Neural cell (in vitro differentiated cells): ENCODE measurements at regions not wholly inside any gene's neighbourhood (a gene's known extent, or its start where the extent isn't known, plus 50 kb on each side); places are given as distances from the start of the nearest gene placed in this dataset.
"Not testable (repeated sequence)": the region's sequence is repeated elsewhere in the genome, so short reads cannot be mapped to it uniquely, and the experiment has no call there.

ENCODE experiments used
- H2AFZ ChIP-seq: fragments of 200-600, 300-800 bp; sonication (generic), shearing (Covaris generic); 2 replicates; pipeline ENCODE4 v1.6.0; 2014; ENCODE audit warnings: low read depth, mild to moderate bottlenecking, antibody characterized with exemption, low read length, moderate library complexity
- H3F3A ChIP-seq: fragments of 200-600 bp; shearing (Covaris generic); 2 replicates; pipeline ENCODE4 v1.6.1; 2016; ENCODE audit warnings: mild to moderate bottlenecking, moderate library complexity, mixed read lengths, antibody characterized with exemption, low read length; ENCODE audit not compliant: insufficient read depth, poor library complexity, severe bottlenecking
- H3K27ac ChIP-seq: fragments of 200-600, 300-800 bp; sonication (generic), shearing (Covaris generic); 2 replicates; pipeline ENCODE4 v1.5.1; 2014; ENCODE audit warnings: mild to moderate bottlenecking, low read length, moderate library complexity
- H3K27me3 ChIP-seq: fragments of 300-800, 200-600 bp; sonication (generic), shearing (Covaris generic); 2 replicates; pipeline ENCODE4 v1.6.0; 2014; ENCODE audit warnings: mild to moderate bottlenecking, low read depth, low read length, moderate library complexity; ENCODE audit not compliant: insufficient read depth
- H3K36me3 ChIP-seq: fragments of 300-800, 200-600 bp; sonication (generic), shearing (Covaris generic); 2 replicates; pipeline ENCODE4 v1.5.1; 2014; ENCODE audit warnings: mild to moderate bottlenecking, antibody characterized with exemption, low read length, moderate library complexity; ENCODE audit not compliant: insufficient read depth
- H3K4me2 ChIP-seq: fragments of 300-800, 200-600 bp; sonication (generic), shearing (Covaris generic); 2 replicates; pipeline ENCODE4 v1.6.0; 2014; ENCODE audit warnings: mild to moderate bottlenecking, low read length
- H3K4me3 ChIP-seq: fragments of 300-800, 200-600 bp; sonication (generic), shearing (Covaris generic); 2 replicates; pipeline ENCODE4 v1.5.1; 2014; ENCODE audit warnings: mild to moderate bottlenecking, low read length, moderate library complexity
- H3K79me2 ChIP-seq: fragments of 200-600 bp; shearing (Covaris generic); replicated peaks from 2 replicates; pipeline ENCODE4 v1.6.0; 2014; ENCODE audit warnings: mild to moderate bottlenecking, low read length, moderate library complexity; ENCODE audit not compliant: insufficient read depth
- H3K9ac ChIP-seq: fragments of 300-800, 200-600 bp; sonication (generic), shearing (Covaris generic); 2 replicates; pipeline ENCODE4 v1.6.1; 2016; ENCODE audit warnings: mild to moderate bottlenecking, low read length, mixed read lengths
- H3K9me2 ChIP-seq: fragments of 200-600 bp; shearing (Covaris generic); 2 replicates; pipeline ENCODE4 v1.6.1; 2016; ENCODE audit warnings: mild to moderate bottlenecking, low read length, mixed read lengths; ENCODE audit not compliant: insufficient read depth
- H3K9me3 ChIP-seq: fragments of 200-600, 300-800 bp; sonication (generic), shearing (Covaris generic); 2 replicates; pipeline ENCODE4 v1.6.1; 2016; ENCODE audit warnings: mild to moderate bottlenecking, mixed run types, low read length, moderate library complexity, mixed read lengths
- H4K20me1 ChIP-seq: fragments of 200-600 bp; shearing (Covaris generic); 2 replicates; pipeline ENCODE4 v1.6.1; 2016; ENCODE audit warnings: mild to moderate bottlenecking, mixed run types; ENCODE audit not compliant: insufficient read depth
- CTCF ChIP-seq: fragments of 450-650 bp; IDR thresholded peaks from 2 replicates; pipeline ENCODE4 v1.5.1; 2014; ENCODE audit warnings: antibody characterized with exemption, mild to moderate bottlenecking, moderate library complexity; ENCODE audit not compliant: poor library complexity, severe bottlenecking
- EP300 ChIP-seq: fragments of 450-650 bp; conservative IDR thresholded peaks from 2 replicates; pipeline ENCODE4 v1.6.1; 2014; ENCODE audit warnings: antibody characterized with exemption, mild to moderate bottlenecking, moderate library complexity; ENCODE audit not compliant: poor library complexity, severe bottlenecking
- EZH2 ChIP-seq: fragments of 200-600, 300-800 bp; shearing (Covaris generic), sonication (generic); IDR thresholded peaks from 2 replicates; pipeline ENCODE4 v1.6.1; 2014; ENCODE audit warnings: antibody characterized with exemption, low read length, borderline replicate concordance, mild to moderate bottlenecking; ENCODE audit not compliant: insufficient read depth, poor library complexity, severe bottlenecking
- MXI1 ChIP-seq: fragments of 450-650 bp; conservative IDR thresholded peaks from 2 replicates; pipeline ENCODE4 v1.6.1; 2014; ENCODE audit warnings: antibody characterized with exemption, mild to moderate bottlenecking; ENCODE audit not compliant: poor library complexity, severe bottlenecking
- POLR2AphosphoS5 ChIP-seq: IDR thresholded peaks from 2 replicates; pipeline ENCODE4 v1.6.1; 2012
- RAD21 ChIP-seq: fragments of 450-650 bp; conservative IDR thresholded peaks from 2 replicates; pipeline ENCODE4 v1.6.1; 2014; ENCODE audit warnings: antibody characterized with exemption, mild to moderate bottlenecking, moderate library complexity
- SMC3 ChIP-seq: fragments of 450-650 bp; conservative IDR thresholded peaks from 2 replicates; pipeline ENCODE4 v1.6.1; 2014; ENCODE audit warnings: antibody characterized with exemption, mild to moderate bottlenecking, moderate library complexity; ENCODE audit not compliant: poor library complexity
- TAF1 ChIP-seq: IDR thresholded peaks from 2 replicates; pipeline ENCODE4 v1.6.1; 2012; ENCODE audit warnings: low read depth
- TF ChIP-seq, protein P1 (sequence below): IDR thresholded peaks from 2 replicates; pipeline ENCODE4 v1.6.1; 2012; ENCODE audit warnings: borderline replicate concordance

DNA sequence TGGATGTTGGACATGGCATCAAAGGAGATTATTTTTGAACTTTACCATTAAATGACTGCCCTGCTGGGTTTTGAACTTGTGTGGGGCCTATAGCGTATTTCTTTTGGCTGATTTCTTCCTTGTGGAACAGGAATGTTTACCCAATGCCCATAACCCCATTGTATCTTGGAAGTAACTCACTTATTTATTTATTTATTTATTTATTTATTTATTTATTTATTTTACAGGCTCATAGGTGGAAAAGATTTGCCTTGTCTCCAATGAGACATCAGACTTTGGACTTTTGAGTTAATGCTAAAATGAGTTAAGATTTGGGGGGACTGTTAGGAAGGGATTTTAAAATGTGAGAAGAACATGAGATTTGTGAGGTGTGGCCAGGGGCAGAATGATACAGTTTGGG is 273.1 kb downstream of the SLITRK2 start:
- Histone ChIP-seq H3K27me3 (no peaks in the 10 kb centered on the region), H2AFZ (no peak overlapping the region), H3K27ac (no peak overlapping the region), H3K9me3 (no peaks in the 10 kb centered on the region), H4K20me1 (no peaks in the 10 kb centered on the region), H3K36me3 (no peaks in the 10 kb centered on the region), H3K9ac (no peak overlapping the region), H3K4me3 (no peak overlapping the region), H3K4me2 (no peak overlapping the region), H3K79me2 (no peaks in the 10 kb centered on the region), H3F3A (no peaks in the 10 kb centered on the region), H3K9me2 (no peaks in the 10 kb centered on the region)
- TF ChIP-seq CTCF, result no peak
- no peak for TF ChIP-seq MXI1
- no peak for TF ChIP-seq SMC3
- TF ChIP-seq, protein P1, sequence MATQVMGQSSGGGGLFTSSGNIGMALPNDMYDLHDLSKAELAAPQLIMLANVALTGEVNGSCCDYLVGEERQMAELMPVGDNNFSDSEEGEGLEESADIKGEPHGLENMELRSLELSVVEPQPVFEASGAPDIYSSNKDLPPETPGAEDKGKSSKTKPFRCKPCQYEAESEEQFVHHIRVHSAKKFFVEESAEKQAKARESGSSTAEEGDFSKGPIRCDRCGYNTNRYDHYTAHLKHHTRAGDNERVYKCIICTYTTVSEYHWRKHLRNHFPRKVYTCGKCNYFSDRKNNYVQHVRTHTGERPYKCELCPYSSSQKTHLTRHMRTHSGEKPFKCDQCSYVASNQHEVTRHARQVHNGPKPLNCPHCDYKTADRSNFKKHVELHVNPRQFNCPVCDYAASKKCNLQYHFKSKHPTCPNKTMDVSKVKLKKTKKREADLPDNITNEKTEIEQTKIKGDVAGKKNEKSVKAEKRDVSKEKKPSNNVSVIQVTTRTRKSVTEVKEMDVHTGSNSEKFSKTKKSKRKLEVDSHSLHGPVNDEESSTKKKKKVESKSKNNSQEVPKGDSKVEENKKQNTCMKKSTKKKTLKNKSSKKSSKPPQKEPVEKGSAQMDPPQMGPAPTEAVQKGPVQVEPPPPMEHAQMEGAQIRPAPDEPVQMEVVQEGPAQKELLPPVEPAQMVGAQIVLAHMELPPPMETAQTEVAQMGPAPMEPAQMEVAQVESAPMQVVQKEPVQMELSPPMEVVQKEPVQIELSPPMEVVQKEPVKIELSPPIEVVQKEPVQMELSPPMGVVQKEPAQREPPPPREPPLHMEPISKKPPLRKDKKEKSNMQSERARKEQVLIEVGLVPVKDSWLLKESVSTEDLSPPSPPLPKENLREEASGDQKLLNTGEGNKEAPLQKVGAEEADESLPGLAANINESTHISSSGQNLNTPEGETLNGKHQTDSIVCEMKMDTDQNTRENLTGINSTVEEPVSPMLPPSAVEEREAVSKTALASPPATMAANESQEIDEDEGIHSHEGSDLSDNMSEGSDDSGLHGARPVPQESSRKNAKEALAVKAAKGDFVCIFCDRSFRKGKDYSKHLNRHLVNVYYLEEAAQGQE, result no peak
- TF ChIP-seq EP300, result no peak
- TF ChIP-seq POLR2AphosphoS5, result no peak
- TF ChIP-seq EZH2, result no peak
- TF ChIP-seq TAF1, result no peak

GRCh38 chrX:146109362-146109761 is 291.7 kb downstream of the SLITRK2 start:
- Histone ChIP-seq H2AFZ (no peak overlapping the region), H4K20me1 (no peaks in the 10 kb centered on the region), H3K4me2 (no peak overlapping the region), H3K4me3 (no peak overlapping the region), H3K79me2 (no peaks in the 10 kb centered on the region), H3K27ac (no peak overlapping the region), H3K9ac (no peak overlapping the region), H3K9me2 (no peaks in the 10 kb centered on the region), H3K36me3 (no peaks in the 10 kb centered on the region), H3K27me3 (no peaks in the 10 kb centered on the region), H3F3A (no peaks in the 10 kb centered on the region), H3K9me3 (no peaks in the 10 kb centered on the region)
- TF ChIP-seq POLR2AphosphoS5 (no peak), MXI1 (no peak), EZH2 (no peak), EP300 (no peak), RAD21 (no peak), SMC3 (no peak), TAF1 (no peak), CTCF (no peak)
- TF ChIP-seq, protein P1, result no peak

- H3K4me3 ChIP-seq, H3K36me3 ChIP-seq, H3K9ac ChIP-seq, H3K27me3 ChIP-seq, H3K9me2 ChIP-seq, H3K79me2 ChIP-seq, H3F3A ChIP-seq, H3K4me2 ChIP-seq, H4K20me1 ChIP-seq, H3K27ac ChIP-seq, H2AFZ ChIP-seq, H3K9me3 ChIP-seq: not testable (repeated sequence)
Observed at GRCh38 chrX:146119074-146119473, 301.4 kb downstream of the SLITRK2 start.
